Bone marrow (tissue), 2 donors: ENCODE measurements at regions not wholly inside any gene's neighbourhood (a gene's known extent, or its start where the extent isn't known, plus 50 kb on each side); places are given as distances from the start of the nearest gene placed in this dataset.

Experiments used
- DNase-seq, 2 donors: peaks; one replicate each; lab custom pipeline; 2025; lab: John Stamatoyannopoulos, UW

- DNase-seq: no peak
These were observed 707.2 kb upstream of the CELF2 start for GRCh38 chr10:10310498-10310897.

DNA sequence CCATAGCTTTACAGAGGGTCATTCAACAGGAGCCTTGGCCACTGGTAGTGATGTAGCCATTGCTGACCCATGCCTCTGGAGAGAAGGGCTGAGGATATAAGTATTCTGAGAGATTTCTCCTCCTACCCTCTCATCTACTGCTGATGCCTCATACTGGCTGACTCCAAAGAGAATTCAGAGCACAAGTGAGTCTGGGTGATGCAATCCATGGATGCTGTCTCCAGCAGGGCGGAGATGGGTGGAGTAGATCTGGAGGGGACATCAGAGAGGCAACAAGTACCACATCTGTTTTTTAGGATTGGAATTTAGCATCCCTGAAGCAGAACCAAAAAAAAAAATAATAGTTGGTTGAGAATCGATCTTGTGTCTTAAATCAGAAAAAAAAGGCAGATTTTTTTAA, 705.7 kb upstream of the CELF2 start:
- DNase-seq: no peak

- no peak for DNase-seq
These were observed 704.4 kb upstream of the CELF2 start for GRCh38 chr10:10313149-10313835.

- DNase-seq: no peak
These were observed 703.0 kb upstream of the CELF2 start for GRCh38 chr10:10314626-10315025.

- DNase-seq: no peak
These were observed 701.7 kb upstream of the CELF2 start for GRCh38 chr10:10315989-10316388.

GRCh38 chr10:10317151-10317550, 700.5 kb upstream of the CELF2 start:
- no peak for DNase-seq

DNA sequence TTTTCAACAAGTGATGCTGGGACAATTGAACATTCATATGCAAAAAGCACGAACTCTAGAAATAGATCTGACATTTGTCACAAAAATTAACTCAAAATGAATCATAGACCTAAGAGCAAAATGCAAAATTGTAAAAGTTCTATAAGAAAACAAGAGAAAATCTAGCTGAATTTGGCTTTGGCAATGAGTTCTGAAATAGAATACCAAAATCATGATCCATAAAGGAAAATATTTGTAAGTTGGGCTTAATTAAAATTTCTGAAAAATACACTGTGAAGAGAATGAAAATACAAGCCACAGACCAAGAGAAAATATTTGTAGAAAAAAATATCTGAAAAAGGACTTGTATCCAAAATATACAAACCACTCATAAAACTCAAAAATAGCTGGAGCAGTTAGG, 698.8 kb upstream of the CELF2 start:
- no peak for DNase-seq

- no peak for DNase-seq
These were observed 696.7 kb upstream of the CELF2 start for GRCh38 chr10:10320956-10321355.

GRCh38 chr10:10326116-10326515, 691.6 kb upstream of the CELF2 start:
- no peak for DNase-seq

- no peak for DNase-seq
These were observed 689.7 kb upstream of the CELF2 start for GRCh38 chr10:10327934-10328333.

GRCh38 chr10:10330418-10330817, 687.3 kb upstream of the CELF2 start:
- DNase-seq: no peak

DNA sequence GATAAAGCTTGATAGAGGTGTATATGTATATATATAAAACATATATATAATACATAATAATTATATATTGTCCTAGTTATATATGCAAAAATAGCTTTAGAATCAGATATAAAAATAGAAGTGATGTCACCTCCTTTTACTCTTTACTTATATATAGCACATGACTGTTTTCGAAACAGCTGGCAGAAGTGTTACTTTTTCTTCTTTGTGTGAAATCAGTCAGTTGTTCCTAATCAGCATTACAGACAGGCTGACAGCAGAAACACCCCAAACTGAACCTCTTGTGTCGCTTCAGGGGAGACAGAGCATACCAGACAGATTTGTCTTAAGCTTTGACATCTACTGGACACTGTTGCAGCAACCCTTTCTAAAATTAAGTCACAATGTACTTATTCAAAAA, 684.9 kb upstream of the CELF2 start:
- no peak for DNase-seq

- no peak for DNase-seq
These were observed 684.0 kb upstream of the CELF2 start for GRCh38 chr10:10333622-10334021.

DNA sequence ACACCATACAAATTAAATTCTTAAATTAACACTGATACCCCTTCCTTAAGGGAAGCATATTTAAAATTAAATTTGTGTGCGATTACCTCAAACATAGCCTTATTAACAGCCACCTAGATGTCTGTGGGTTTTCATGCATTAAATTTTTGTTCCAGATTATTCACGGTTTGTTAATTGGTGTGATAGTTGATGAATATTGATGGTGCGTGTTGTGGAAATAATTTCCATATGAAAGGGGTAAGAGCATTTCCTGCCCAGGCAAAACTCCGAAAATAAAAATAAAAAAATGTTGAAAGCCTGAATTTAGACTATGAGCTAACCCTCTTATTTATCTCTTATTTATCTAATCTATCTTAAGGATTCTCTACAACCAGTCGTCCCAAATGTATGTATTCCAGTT, 679.3 kb upstream of the CELF2 start:
- no peak for DNase-seq

- no peak for DNase-seq
These were observed 671.1 kb upstream of the CELF2 start for GRCh38 chr10:10346390-10347150.

- DNase-seq: no peak
These were observed 667.6 kb upstream of the CELF2 start for GRCh38 chr10:10350050-10350449.

DNA sequence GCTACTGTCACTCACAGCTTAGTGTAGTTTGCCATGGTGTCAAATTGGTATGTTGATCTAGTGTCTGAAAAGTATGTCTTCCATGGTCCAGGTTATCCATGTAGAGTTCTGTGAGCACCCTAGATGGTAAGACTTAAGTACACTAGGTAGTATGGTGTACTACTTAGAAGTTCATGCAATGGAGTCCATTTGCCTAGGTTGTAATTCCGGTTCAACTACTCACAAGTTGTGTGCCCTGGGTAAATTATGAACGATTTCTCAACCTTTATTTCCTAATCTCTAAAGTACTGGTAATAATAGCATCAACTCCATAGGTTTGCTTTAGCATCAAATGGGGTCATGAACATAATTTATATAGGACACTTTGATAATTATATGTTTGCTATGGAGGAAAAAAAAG, 666.2 kb upstream of the CELF2 start:
- DNase-seq: no peak

GRCh38 chr10:10353326-10353868, 664.3 kb upstream of the CELF2 start:
- no peak for DNase-seq

DNA sequence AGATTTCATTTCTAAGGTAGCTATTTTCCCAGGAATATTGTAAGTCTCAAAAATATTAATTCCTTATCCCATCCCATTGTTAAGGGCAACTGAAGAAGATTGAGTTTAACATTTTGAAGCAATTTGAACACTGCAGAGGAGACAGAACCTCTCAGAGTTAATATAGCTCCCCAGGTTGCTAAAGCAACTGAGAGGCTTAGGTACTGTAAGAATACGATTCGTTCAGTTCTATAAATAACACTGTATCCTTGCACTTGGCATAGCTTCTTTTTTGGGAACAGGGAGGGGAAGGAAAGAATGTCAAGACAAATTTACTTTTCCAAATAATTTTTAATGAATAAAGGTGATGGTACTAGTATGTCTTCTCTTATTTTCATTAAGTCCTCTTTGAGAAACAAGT, 658.4 kb upstream of the CELF2 start:
- DNase-seq: no peak

- DNase-seq: no peak
These were observed 656.3 kb upstream of the CELF2 start for GRCh38 chr10:10361301-10361885.

GRCh38 chr10:10362800-10363199, 654.9 kb upstream of the CELF2 start:
- DNase-seq: no peak

DNA sequence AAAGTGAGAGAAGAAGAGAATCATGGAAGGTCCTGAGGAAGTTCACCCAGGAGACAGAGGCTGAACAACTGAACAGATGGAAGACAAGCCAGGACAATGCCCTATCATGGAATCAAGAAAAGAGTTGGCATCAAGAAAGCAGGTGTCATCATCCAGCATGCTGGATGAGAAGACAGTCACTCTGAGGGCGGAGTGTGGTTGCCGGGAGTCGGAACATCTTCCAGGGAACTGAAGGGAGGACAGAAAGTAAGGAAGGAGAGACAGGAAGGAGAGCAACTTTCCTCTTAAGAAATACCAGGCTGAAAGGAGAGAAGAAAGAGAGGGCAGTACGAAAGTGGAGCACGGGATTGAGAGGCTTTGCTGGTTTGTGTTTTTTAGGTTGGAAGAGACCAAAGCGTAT, 654.5 kb upstream of the CELF2 start:
- DNase-seq: no peak

DNA sequence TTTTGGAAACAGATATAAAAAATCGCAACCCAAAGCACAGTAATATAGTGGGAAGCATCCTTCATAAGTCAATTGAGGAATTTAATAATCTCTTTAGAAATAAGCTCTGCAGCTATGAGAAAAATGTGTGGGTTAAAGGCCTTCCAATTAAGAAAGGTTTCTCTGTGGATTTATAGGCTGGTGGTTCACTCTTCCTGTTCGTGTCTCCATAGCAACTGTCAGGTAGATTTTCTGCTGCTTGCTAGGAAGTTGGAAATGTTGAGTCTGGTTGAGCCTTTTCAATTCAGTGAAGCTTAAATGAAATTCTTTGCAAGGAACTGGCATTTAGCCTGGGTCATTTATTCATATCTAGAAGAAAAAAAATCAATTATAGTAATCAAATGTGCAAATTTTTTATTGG, 652.8 kb upstream of the CELF2 start:
- no peak for DNase-seq
